Keratinocyte (primary cell): ENCODE measurements at regions not wholly inside any gene's neighbourhood (a gene's known extent, or its start where the extent isn't known, plus 50 kb on each side); places are given as distances from the start of the nearest gene placed in this dataset.

Source experiments
- DNase-seq: peaks from one replicate; pipeline ENCODE4 v3.0.0-alpha.2; 2011; ENCODE audit warnings: low read depth, missing footprints, low spot score
- FAIRE-seq: peaks from 2 replicates; lab custom pipeline; 2011; peaks lifted over from hg19 to GRCh38; lab: Jason Lieb, UNC
- H2AFZ ChIP-seq: 2 replicates; pipeline ENCODE4 v1.6.0; 2012; ENCODE audit warnings: low read length, control low read depth, inconsistent platforms; ENCODE audit not compliant: control insufficient read depth
- H3K27ac ChIP-seq: 2 replicates; pipeline ENCODE4 v1.5.1; 2011; ENCODE audit warnings: low read length; ENCODE audit not compliant: control insufficient read depth, insufficient read depth
- H3K27me3 ChIP-seq: 3 replicates; pipeline ENCODE4 v1.6.0; 2011; ENCODE audit warnings: low read length; ENCODE audit not compliant: control insufficient read depth, insufficient read depth; ENCODE audit errors: extremely low read depth
- H3K36me3 ChIP-seq, 2 experiments: 2 replicates in 1 of 2; 3 replicates in 1 of 2; pipeline ENCODE4 v1.5.1; 2011; ENCODE audit warnings: low read length in 2 of 2, mild to moderate bottlenecking in 1 of 2; ENCODE audit not compliant: control insufficient read depth in 2 of 2, insufficient read depth in 2 of 2; ENCODE audit errors: extremely low read depth in 1 of 2
- H3K4me1 ChIP-seq: 3 replicates; pipeline ENCODE4 v1.5.1; 2011; ENCODE audit warnings: low read length; ENCODE audit not compliant: control insufficient read depth, insufficient read depth; ENCODE audit errors: extremely low read depth
- H3K4me2 ChIP-seq: 3 replicates; pipeline ENCODE4 v1.6.0; 2011; ENCODE audit warnings: low read depth, low read length; ENCODE audit not compliant: control insufficient read depth, insufficient read depth; ENCODE audit errors: extremely low read depth
- H3K4me3 ChIP-seq, 3 experiments: fragments of 200-600 bp in 1 of 3; sonication (generic) in 1 of 3; 2 replicates in 2 of 3; 3 replicates in 1 of 3; pipeline ENCODE4 v1.5.1; 2011 to 2016; ENCODE audit warnings: low read length in 3 of 3, mild to moderate bottlenecking in 3 of 3, control low read depth in 2 of 3, inconsistent platforms in 1 of 3, low read depth in 1 of 3, mixed read lengths in 1 of 3, mixed run types in 1 of 3, moderate library complexity in 1 of 3; ENCODE audit not compliant: control insufficient read depth in 2 of 3, insufficient read depth in 2 of 3; ENCODE audit errors: extremely low read depth in 1 of 3
- H3K79me2 ChIP-seq: 2 replicates; pipeline ENCODE4 v1.6.0; 2012; ENCODE audit warnings: low read length; ENCODE audit not compliant: control insufficient read depth, insufficient read depth
- H3K9ac ChIP-seq: 3 replicates; pipeline ENCODE4 v1.6.0; 2011; ENCODE audit warnings: low read length; ENCODE audit not compliant: control insufficient read depth, insufficient read depth; ENCODE audit errors: extremely low read depth
- H3K9me1 ChIP-seq: 3 replicates; pipeline ENCODE4 v1.6.0; 2011; ENCODE audit warnings: low read length; ENCODE audit not compliant: control insufficient read depth, insufficient read depth; ENCODE audit errors: extremely low read depth
- H3K9me3 ChIP-seq: 2 replicates; pipeline ENCODE4 v1.5.1; 2012; ENCODE audit warnings: low read depth, low read length; ENCODE audit not compliant: control insufficient read depth
- H4K20me1 ChIP-seq: 3 replicates; pipeline ENCODE4 v1.6.0; 2011; ENCODE audit warnings: low read length; ENCODE audit not compliant: control insufficient read depth, insufficient read depth; ENCODE audit errors: extremely low read depth
- CTCF ChIP-seq, 3 experiments: IDR thresholded peaks in 1 of 3; conservative IDR thresholded peaks in 1 of 3; optimal IDR thresholded peaks in 1 of 3; 2 replicates in 2 of 3; 3 replicates in 1 of 3; pipeline versions ENCODE3 to v1.5.1; 2011; ENCODE audit warnings: low read length in 3 of 3, mild to moderate bottlenecking in 3 of 3, moderate library complexity in 2 of 3, control low read depth in 1 of 3, inconsistent platforms in 1 of 3; ENCODE audit not compliant: insufficient read depth in 2 of 3; ENCODE audit errors: extremely low read depth in 1 of 3
- EZH2 ChIP-seq: IDR thresholded peaks from one replicate; pipeline ENCODE4 v1.6.1; 2012; ENCODE audit warnings: inconsistent platforms, mild to moderate bottlenecking, low read length, moderate library complexity
- dilution Hi-C: fragments of 300-500 bp; cut with MboI; formaldehyde crosslinking; loops from one replicate; pipeline ENCODE4 v1.7.0; 2020; ENCODE audit warnings: low sequenced_read_pairs; ENCODE audit not compliant: extremely low pct_ligation_motif_present
- small RNA-seq, 3 experiments: library from RNA; depleted of rRNA; stranded (forward); fragments of <200 nt; gene quantifications; one replicate each; pipeline ENCODE3, GENCODE V24; 2012; ENCODE audit warnings: low read depth in 3 of 3, low replicate concordance in 1 of 3; ENCODE audit not compliant: insufficient read length in 3 of 3

GRCh38 chr13:106619688-106620555 lies 52.0 kb upstream of the ARGLU1 start:
- H3K9me1 ChIP-seq = no peaks in the 10 kb centered on the region
- H3K4me3 ChIP-seq = no peak overlapping the region
- DNase-seq (no peak), FAIRE-seq (peak; percentile 17)
- H3K79me2 ChIP-seq = no peaks in the 10 kb centered on the region
- no peak overlapping the region for H3K27ac ChIP-seq
- H3K4me1 ChIP-seq = peaks cover 6% of the 10 kb centered on the region
- no peaks in the 10 kb centered on the region for H4K20me1 ChIP-seq
- no peaks in the 10 kb centered on the region for H3K9me3 ChIP-seq
- TF ChIP-seq CTCF (optimal IDR thresholded peaks at IDR 0.05 in 1 of 3, IDR thresholded peaks at IDR 0.05 in 1 of 3, conservative IDR thresholded peaks at IDR 0.05 in 1 of 3; ENCODE audit: extremely low read depth in 1 of 3, insufficient read depth in 2 of 3, low read length in 3 of 3) = peak; percentile 76 to 85 (median 83)
- no peak for TF ChIP-seq EZH2
- H3K4me2 ChIP-seq = no peak overlapping the region
- H3K9ac ChIP-seq = no peak overlapping the region
- H2AFZ ChIP-seq = no peak overlapping the region
- no peaks in the 10 kb centered on the region for H3K36me3 ChIP-seq
- dilution Hi-C loops = no loop called here
- no peaks in the 10 kb centered on the region for H3K27me3 ChIP-seq

Small RNAs in the stretch of these regions (small RNA-seq; reads per million reads assigned to genes)
- 0 reads per million in 3 experiments for gene MIR1267
- 1.3 to 23.9 (median 10.0) reads per million in 3 experiments for gene SNORD31B
